HG03095 (cell line): ENCODE measurements at regions not wholly inside any gene's neighbourhood (a gene's known extent, or its start where the extent isn't known, plus 50 kb on each side); places are given as distances from the start of the nearest gene placed in this dataset.

Experiments used
- ATAC-seq: cut with Tn5 transposase; IDR thresholded peaks from one replicate; pipeline ENCODE4 v1.9.1; 2021; ENCODE audit warnings: moderate library complexity; ENCODE audit not compliant: unreplicated experiment

- no peak for ATAC-seq
Measured at GRCh38 chr6:2433711-2434110, 188.3 kb upstream of the GMDS start.

- no peak for ATAC-seq
Measured at GRCh38 chr6:2433266-2433665, 187.9 kb upstream of the GMDS start.

DNA sequence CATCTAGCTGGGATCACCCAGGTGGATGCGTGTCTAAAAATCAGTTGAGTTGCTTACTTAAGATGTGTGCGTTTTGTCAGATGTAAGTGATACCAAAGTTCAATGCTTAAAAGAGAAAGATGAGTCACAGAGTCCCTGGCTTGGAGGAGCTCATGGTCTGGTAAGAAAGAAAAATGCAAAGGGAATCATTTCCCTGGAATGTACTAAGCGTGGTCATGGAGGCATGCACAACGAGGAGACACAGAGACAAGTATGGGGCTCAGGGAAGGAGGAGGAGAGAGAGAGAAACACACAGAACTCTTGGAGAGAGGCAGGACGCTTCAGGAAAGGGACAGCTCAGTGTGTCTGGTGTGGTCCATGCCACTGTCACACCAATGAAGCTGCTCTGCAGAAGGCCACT lies 186.9 kb upstream of the GMDS start:
- no peak for ATAC-seq

DNA sequence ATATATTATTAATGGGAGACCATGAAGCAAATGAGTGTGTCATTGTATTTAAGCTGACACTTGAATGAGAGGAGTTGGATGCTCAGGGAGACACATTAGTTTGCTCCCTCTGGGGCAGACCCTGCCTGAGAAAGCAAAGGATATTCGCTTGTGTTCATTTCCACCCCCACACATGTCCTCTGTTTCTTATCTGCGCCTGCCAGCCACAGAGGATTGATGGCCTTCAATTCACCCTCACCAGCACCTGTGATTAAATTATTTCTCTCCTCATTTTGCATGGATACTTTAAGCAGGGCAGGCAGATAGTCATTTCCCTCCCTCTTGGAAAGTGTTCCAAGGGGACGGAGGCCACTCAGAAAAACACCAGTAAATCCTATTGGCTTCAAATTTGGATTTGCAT lies 185.2 kb upstream of the GMDS start:
- no peak for ATAC-seq

GRCh38 chr6:2429460-2429859 lies 184.1 kb upstream of the GMDS start:
- ATAC-seq: no peak

GRCh38 chr6:2429032-2429431 lies 183.6 kb upstream of the GMDS start:
- ATAC-seq: no peak

GRCh38 chr6:2426561-2427340 lies 181.3 kb upstream of the GMDS start:
- ATAC-seq: no peak

DNA sequence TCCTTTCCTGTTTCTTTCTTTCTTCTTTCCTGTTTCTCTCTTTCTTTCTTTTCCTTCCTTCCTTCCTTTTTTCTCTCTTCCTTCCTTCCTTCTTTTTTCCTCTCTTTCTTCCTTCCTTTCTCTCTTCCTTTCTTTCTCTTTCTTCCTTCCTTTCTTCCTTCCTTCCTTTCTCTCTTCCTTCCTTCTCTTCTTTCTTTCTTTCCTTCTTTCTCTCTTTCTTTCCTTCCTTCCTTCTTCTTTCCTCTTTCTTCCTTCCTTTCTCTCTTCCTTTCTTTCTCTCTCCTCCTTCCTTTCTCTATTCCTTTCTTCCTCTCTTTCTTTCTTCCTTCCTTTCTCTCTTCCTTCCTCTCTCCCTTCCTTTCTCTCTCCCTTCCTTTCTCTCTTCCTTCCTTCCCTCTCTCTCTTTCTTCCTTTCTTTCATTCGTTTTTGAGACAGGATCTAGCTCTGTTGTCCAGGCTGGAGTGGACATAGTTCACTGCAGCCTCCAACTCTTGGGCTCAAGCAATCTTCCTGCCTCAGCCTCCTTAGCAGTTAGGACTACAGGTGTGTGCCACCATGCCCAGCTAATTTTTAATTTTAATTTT lies 170.8 kb upstream of the GMDS start:
- no peak for ATAC-seq

GRCh38 chr6:2414885-2415547 lies 169.6 kb upstream of the GMDS start:
- no peak for ATAC-seq

GRCh38 chr6:2412731-2413130 lies 167.3 kb upstream of the GMDS start:
- ATAC-seq: no peak

DNA sequence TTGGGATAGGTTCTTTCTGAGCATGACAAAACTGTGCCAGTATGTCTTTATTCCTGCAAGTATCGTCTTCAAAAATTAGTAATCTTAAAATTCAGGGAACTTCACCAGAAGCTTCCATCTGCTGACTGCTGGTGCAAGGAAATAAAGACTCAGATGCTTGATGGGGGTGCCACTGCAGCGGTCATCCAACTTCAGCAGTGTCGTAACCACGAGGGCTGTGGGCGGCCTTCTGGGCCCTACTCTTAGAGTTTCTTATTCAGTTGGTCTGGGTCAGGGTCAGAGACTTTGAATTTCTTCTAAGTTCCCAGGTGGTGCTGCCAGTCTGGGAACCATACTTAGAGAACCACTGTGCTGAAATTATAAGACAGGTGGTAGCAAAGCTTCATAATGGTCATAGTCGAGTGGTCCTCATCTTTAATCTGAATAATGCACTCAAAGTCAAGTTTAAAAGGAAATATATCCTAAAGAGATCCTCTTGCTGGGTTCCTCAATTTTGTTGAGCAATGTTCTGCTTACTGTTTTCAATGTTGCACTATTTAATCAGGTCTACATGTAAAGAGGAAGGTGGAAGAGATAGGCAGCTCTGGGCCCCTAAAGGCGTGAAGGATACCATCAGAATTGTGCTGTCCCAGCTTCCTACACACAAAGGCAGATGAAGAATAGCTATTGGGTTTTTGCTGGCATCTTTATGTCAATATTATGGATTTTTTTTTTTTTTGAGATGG lies 165.4 kb upstream of the GMDS start:
- ATAC-seq: no peak

- no peak for ATAC-seq
Measured at GRCh38 chr6:2407525-2407924, 162.1 kb upstream of the GMDS start.

GRCh38 chr6:2404211-2404929 lies 159.0 kb upstream of the GMDS start:
- no peak for ATAC-seq

GRCh38 chr6:2403546-2403945 lies 158.1 kb upstream of the GMDS start:
- ATAC-seq: no peak

DNA sequence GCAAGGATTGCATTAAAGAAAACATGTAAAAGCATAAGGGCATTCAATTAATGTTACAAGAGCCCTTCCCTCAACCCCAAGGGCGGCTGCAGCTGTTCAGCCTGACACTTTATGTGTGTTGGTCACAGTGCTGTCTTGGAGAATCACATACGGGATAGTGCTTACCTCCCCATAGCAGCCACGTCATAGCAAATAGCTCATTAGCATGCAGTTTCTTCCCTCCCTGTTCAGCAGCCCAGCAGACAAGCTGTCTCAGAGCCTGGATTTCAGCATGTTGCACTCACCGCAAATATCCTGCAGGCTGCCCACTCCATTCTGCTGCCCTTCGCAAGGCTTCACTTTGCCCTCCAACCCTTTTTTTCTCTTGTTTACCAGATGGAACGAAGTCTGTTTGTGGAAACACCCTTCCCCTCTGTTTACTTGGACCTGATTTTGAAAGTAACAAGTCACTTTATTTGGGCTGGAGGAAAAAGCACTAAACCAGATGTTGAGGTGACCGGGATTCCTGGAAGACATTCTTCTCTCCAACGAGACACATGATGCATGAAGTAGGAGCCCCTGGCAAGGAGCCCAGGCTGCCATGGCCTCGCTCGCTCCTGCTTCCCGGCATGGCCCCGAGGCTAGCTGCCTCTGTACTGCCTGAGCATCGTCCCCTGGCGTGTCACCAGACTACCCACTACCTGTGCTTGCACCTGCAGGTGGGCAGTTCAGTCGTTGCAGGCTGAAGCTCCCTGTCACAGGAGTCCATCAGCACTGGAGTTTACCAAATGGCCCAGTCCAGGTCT lies 151.6 kb upstream of the GMDS start:
- ATAC-seq: no peak

DNA sequence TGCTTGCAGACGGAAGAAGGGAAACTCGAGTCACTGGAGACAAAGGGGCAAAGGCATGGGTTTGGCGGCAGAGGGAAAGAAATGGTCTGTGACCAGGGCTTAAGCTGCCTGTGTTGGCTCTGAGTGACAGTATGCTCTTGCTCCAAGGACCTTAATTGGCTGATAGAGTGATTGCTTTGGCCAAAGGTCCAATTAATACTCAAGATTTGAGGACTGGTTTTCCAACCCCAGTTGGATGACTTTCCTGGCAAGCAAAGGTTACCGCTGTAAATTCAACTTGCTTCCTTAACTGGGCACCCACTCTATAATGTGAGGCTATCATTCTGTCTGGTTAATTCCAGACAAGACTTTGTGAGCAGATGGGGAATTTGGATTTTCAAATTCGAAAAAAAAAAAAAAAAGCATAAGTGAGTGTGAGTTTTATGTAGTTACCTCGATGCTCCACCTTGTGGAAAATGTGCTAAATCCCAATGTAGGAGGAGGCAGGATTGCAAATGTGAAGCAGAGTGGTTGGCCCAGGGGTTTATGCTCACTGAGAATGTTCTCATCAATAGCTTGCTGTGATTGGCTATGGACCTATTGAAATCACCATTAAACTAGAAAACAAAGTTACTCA lies 150.7 kb upstream of the GMDS start:
- no peak for ATAC-seq

DNA sequence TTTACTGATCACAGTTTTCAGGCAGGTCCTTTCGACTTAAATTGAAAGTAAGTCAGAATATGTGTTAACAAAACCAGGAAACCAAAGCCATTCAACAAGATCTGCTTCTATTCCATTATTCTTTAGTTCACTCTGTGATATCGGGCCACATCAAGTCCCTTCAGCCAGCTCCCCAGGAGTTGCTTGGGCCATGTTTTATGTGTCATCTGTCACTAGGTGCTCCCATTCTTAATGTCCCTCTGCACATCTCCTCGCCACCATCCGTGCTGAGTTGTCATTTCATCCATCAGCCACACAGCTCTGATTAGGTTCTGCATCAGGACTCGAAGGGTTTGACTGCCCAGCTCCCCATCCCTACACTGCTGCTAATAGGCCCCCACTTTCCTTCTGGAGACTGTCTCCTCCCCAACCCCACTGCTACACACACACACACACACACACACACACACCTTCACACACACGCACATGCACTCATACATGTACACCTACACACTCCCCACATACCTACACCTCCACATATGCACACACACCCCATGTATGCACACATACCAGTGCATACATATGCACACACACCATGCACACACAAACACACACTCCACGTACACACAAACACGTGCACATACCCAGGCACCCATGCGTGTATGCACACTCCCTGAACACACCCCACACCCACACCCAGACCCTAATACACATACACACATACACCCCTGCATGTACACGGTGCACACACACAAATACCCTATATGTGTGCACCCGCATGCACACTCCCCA lies 143.3 kb upstream of the GMDS start:
- no peak for ATAC-seq

DNA sequence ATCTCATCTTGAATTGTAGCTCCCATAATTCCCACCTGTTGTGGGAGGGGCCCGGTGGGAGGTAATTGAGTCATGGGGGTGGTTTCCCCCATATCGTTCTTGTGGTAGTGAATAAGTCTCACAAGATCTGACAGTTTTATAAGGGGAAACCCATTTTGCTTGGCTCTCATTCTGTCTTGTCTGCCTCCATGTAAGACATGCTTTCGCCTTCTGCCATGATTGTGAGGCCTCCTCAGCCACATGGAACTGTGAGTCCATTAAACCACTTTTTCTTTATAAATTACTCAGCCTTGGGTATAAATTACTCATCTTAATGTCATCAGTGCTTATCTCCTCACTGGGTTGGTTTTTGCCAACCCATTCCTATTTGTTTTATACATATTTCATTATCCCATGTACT lies 142.0 kb upstream of the GMDS start:
- no peak for ATAC-seq

DNA sequence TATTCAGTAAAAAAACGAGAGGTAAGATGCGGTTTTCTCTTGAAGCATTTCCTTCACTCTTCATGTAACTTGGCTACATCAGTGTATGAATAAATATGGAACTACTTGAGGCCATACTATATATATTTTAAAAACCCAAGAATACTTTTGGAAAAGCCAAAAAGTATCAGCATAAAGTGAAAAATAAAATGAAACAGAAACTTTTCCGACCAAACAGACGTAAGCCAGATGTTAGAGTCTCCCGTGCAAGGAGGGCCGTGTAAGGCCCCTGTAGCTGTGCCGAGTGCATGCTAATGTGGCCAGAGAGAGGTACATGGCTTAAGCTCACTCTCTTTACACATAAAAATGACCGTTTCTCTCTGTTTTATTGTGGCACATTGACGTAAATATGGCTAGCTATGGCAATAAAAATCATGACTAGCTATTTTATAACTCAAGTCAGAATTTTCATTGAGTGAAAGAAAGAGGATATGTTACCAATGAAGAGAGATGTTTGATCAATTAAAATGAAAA lies 140.1 kb upstream of the GMDS start:
- ATAC-seq: no peak
